ENCODE measurements at regions not wholly inside any gene's neighbourhood (a gene's known extent, or its start where the extent isn't known, plus 50 kb on each side); places are given as distances from the start of the nearest gene placed in this dataset.
A peak's percentile ranks its signal among the peaks of the same experiment; 100 is the strongest.

DNA sequence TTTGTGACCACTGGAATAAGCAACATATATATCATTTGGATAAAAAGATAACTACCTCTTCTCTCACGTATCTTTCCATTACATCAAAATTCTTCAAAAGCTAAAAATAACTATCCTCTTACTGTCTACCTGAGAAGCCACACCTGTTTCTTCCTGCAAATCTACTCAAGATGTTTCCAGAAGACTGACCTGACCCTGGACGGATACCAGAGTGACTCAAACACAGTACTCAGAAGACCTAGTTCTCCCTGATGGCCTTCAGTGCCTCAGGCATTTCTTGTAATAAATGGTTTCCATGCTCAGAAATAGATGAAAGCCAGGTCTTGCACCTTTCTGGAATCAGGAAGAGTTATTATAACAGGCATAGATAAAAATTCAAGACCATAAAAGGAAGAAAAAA lies 245.9 kb upstream of the PIK3R1 start:
- no peaks in the 10 kb centered on the region for H3K9me3 Mint-ChIP-seq
- Histone ChIP-seq H3K4me3 (ENCODE audit: low read length) (no peak overlapping the region), H3K36me3 (ENCODE audit: insufficient read depth, low read length) (no peaks in the 10 kb centered on the region), H3K27ac (ENCODE audit: low read depth, low read length) (no peak overlapping the region), H3K27me3 (ENCODE audit: insufficient read depth, low read length, poor library complexity, severe bottlenecking) (no peaks in the 10 kb centered on the region), H3K9me3 (ENCODE audit: low read length) (no peaks in the 10 kb centered on the region), H3K4me1 (ENCODE audit: insufficient read depth, low read length) (no peaks in the 10 kb centered on the region)
- peaks cover 0 to 5% of the 10 kb centered on the region in 2 donors for H3K27me3 Mint-ChIP-seq
- no peak overlapping the region for H3K4me3 Mint-ChIP-seq
- no peak for DNase-seq
- ChIA-PET POLR2A (no interaction called here), CTCF (interaction anchor here (0.6 kb wide), 1 partner anchor 29 kb away, joined by 3 read pairs; no protein-coding TSS in a partner anchor)
- no peak overlapping the region for H3K27ac Mint-ChIP-seq
- no peaks in the 10 kb centered on the region for H3K4me1 Mint-ChIP-seq
- H3K36me3 Mint-ChIP-seq, result no peaks in the 10 kb centered on the region

DNA sequence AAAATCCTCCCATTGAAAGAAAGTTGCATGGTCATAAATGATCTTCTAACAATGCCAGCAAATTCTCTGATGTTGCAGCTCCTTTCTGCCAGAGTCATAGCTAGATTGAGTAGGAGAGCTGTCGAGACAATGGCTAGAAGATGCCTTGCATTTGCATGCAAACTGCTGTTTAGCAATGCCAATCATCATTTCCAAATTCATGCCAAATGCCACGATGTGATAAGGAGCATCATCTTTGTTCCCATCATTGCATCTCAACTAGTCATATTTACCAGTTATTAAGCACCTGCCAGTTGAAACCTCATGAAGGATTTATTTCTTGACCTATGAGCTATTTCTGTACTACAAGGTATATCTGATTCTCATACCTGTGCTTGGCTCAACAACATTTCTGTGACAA lies 246.4 kb upstream of the PIK3R1 start:
- Histone ChIP-seq H3K4me1 (ENCODE audit: insufficient read depth, low read length) (no peaks in the 10 kb centered on the region), H3K4me3 (ENCODE audit: low read length) (no peak overlapping the region), H3K36me3 (ENCODE audit: insufficient read depth, low read length) (no peaks in the 10 kb centered on the region), H3K27ac (ENCODE audit: low read depth, low read length) (no peak overlapping the region), H3K27me3 (ENCODE audit: insufficient read depth, low read length, poor library complexity, severe bottlenecking) (no peaks in the 10 kb centered on the region), H3K9me3 (ENCODE audit: low read length) (no peaks in the 10 kb centered on the region)
- Mint-ChIP-seq H3K4me3 (no peak overlapping the region), H3K9me3 (no peaks in the 10 kb centered on the region), H3K27me3 (peaks cover 2 to 5% of the 10 kb centered on the region in 2 donors), H3K36me3 (no peaks in the 10 kb centered on the region), H3K4me1 (no peaks in the 10 kb centered on the region), H3K27ac (no peak overlapping the region)
- POLR2A ChIA-PET, result no interaction called here
- DNase-seq, result no peak
- CTCF ChIA-PET, result interaction anchor here (0.6 kb wide), 1 partner anchor 29 kb away, joined by 3 read pairs; no protein-coding TSS in a partner anchor

DNA sequence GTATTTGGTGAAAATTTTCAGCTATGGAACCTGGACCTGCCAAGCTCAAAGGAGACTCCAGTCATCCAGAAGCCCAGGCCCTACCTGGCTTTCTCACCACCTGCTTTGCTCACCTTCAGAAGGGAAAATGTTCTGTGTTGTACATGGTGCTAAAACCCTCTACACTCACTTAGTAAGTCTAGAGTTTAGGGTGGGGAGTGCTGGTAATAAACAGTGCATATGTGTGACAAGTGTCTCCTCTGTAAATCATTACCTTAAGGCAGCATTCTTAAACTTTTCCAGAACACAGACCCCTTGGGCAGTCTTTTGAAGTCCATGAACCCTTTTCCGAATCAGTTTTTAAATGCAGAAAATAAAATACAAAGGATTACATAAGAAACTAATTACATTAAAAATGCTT lies 248.8 kb upstream of the PIK3R1 start:
- Histone ChIP-seq H3K4me1 (ENCODE audit: insufficient read depth, low read length) (no peaks in the 10 kb centered on the region), H3K4me3 (ENCODE audit: low read length) (no peak overlapping the region), H3K9me3 (ENCODE audit: low read length) (no peaks in the 10 kb centered on the region), H3K27me3 (ENCODE audit: insufficient read depth, low read length, poor library complexity, severe bottlenecking) (no peaks in the 10 kb centered on the region), H3K27ac (ENCODE audit: low read depth, low read length) (no peak overlapping the region), H3K36me3 (ENCODE audit: insufficient read depth, low read length) (no peaks in the 10 kb centered on the region)
- ChIA-PET POLR2A (no interaction called here), CTCF (no interaction called here)
- peaks cover 5 to 9% of the 10 kb centered on the region in 2 donors for H3K27me3 Mint-ChIP-seq
- H3K9me3 Mint-ChIP-seq, result no peaks in the 10 kb centered on the region
- H3K36me3 Mint-ChIP-seq, result no peaks in the 10 kb centered on the region
- H3K4me3 Mint-ChIP-seq, result no peak overlapping the region
- H3K27ac Mint-ChIP-seq, result no peak overlapping the region
- no peaks in the 10 kb centered on the region for H3K4me1 Mint-ChIP-seq
- no peak for DNase-seq

DNA sequence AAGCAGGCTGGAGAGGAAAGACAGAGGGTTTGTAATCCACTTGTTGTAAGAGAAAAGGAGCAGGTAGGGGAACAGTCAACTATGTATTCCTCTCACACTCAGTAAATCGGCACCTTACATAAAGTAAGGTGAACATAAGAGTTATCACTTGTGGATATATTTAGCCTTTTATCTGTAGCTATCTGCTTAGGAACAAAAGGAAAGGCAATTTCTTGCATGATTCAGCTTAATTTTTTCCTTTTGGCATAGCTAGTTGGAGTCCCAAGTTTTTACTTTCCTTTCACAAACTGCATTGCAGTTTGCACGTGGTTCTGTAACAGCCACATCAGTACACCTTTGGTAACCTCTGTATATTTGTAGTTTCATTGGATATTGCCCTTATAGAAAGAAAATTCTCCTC lies 250.9 kb upstream of the PIK3R1 start:
- Mint-ChIP-seq H3K4me1 (no peaks in the 10 kb centered on the region), H3K4me3 (no peak overlapping the region), H3K27me3 (peaks cover 5 to 16% of the 10 kb centered on the region in 2 donors), H3K36me3 (no peaks in the 10 kb centered on the region), H3K27ac (no peak overlapping the region), H3K9me3 (no peaks in the 10 kb centered on the region)
- ChIA-PET CTCF (no interaction called here), POLR2A (no interaction called here)
- Histone ChIP-seq H3K27me3 (ENCODE audit: insufficient read depth, low read length, poor library complexity, severe bottlenecking) (no peaks in the 10 kb centered on the region), H3K4me3 (ENCODE audit: low read length) (no peak overlapping the region), H3K36me3 (ENCODE audit: insufficient read depth, low read length) (no peaks in the 10 kb centered on the region), H3K27ac (ENCODE audit: low read depth, low read length) (no peak overlapping the region), H3K9me3 (ENCODE audit: low read length) (no peaks in the 10 kb centered on the region), H3K4me1 (ENCODE audit: insufficient read depth, low read length) (no peaks in the 10 kb centered on the region)
- DNase-seq, result no peak

DNA sequence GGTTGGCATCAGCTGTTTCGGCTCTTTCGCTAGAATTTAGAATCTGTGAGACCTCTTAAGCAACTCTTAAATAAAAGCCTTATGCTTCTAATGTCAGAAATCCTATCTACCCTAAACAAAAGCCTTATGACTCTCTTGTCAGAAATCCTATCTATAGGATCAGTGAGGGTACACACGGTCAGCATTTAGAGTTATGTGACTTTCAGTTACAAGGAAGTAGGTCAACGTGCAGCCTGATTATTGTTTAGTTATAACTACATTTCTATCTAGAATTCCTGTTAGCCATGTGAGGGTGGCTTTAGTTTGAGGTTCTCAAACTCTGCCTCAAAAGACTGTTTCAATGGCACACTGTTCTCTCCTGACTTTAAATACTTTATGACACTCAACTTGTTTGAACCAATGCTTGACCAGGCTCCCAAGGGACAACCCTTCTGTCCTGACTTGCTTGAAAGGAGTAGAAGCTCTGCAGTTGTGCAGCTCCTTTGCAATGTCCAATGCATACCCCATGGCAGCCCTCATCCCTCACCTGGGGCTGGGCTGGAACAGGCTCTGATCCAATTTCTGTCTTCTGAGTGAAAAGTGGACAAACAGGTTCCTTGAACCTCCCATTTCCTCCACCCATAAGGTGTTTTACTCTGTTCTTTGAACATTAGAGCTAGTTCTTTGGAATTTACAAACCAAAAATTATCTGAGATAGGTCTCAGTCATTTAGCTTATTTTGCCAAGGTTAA lies 251.6 kb upstream of the PIK3R1 start:
- no peak for DNase-seq
- Mint-ChIP-seq H3K9me3 (no peaks in the 10 kb centered on the region), H3K4me1 (no peaks in the 10 kb centered on the region), H3K36me3 (no peaks in the 10 kb centered on the region), H3K27me3 (peaks cover 5 to 22% of the 10 kb centered on the region in 2 donors), H3K27ac (peak overlapping the region in 1 of 8 donors; percentile 12), H3K4me3 (no peak overlapping the region)
- POLR2A ChIA-PET, result no interaction called here
- no peak overlapping the region for H3K27ac ChIP-seq (ENCODE audit: low read depth, low read length)
- H3K4me1 ChIP-seq (ENCODE audit: insufficient read depth, low read length), result no peaks in the 10 kb centered on the region
- no peak overlapping the region for H3K4me3 ChIP-seq (ENCODE audit: low read length)
- no peaks in the 10 kb centered on the region for H3K36me3 ChIP-seq (ENCODE audit: insufficient read depth, low read length)
- H3K27me3 ChIP-seq (ENCODE audit: insufficient read depth, low read length, poor library complexity, severe bottlenecking), result no peaks in the 10 kb centered on the region
- no peaks in the 10 kb centered on the region for H3K9me3 ChIP-seq (ENCODE audit: low read length)
- CTCF ChIA-PET, result no interaction called here

DNA sequence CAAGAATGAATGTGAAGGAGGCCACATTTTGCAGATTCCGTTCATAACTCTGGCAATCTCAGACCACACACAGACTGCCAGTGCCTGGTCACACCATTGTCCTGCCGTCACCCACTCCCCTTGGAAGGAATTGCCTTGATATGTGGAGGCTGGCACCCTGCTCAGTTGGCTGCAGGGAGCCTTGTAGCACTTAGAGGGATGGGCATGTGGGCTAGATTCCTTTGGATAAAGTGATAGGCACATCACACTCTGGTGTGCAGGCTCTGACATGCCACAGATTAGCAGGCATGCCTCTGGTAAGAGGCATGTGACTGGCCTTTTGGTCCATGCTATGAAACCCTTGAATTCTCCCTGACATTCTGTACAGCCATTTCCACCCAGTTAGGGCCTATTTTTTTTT lies 254.6 kb upstream of the PIK3R1 start:
- Histone ChIP-seq H3K9me3 (ENCODE audit: low read length) (no peaks in the 10 kb centered on the region), H3K27me3 (ENCODE audit: insufficient read depth, low read length, poor library complexity, severe bottlenecking) (no peaks in the 10 kb centered on the region), H3K36me3 (ENCODE audit: insufficient read depth, low read length) (no peaks in the 10 kb centered on the region), H3K4me1 (ENCODE audit: insufficient read depth, low read length) (no peaks in the 10 kb centered on the region), H3K4me3 (ENCODE audit: low read length) (no peak overlapping the region), H3K27ac (ENCODE audit: low read depth, low read length) (no peak overlapping the region)
- no peak overlapping the region for H3K4me3 Mint-ChIP-seq
- POLR2A ChIA-PET, result no interaction called here
- no peaks in the 10 kb centered on the region for H3K4me1 Mint-ChIP-seq
- no peaks in the 10 kb centered on the region for H3K9me3 Mint-ChIP-seq
- no peak overlapping the region for H3K27ac Mint-ChIP-seq
- DNase-seq, result no peak
- H3K36me3 Mint-ChIP-seq, result no peaks in the 10 kb centered on the region
- CTCF ChIA-PET, result no interaction called here
- H3K27me3 Mint-ChIP-seq, result peaks cover 10 to 44% of the 10 kb centered on the region in 2 donors

DNA sequence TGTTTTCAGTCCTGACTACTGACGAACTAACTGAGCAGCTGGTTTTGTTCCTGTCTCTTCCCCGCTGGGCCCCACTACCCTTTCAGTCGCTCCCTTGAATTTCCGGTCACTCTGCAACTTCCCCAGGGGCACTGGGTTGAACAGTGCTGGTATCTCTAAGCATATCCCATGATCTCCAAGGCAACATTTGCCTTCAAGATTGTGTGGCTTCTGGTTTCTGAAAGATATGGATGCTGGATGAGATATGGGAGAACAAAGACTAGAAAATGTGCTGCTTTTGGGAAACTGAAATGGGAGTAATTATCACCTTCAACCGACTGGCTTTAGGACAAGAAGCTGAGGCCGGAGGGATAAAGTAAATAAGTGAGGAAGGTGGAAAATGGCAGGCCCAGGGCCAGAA lies 258.2 kb upstream of the PIK3R1 start:
- POLR2A ChIA-PET, result no interaction called here
- Mint-ChIP-seq H3K9me3 (no peaks in the 10 kb centered on the region), H3K36me3 (no peaks in the 10 kb centered on the region), H3K4me1 (no peaks in the 10 kb centered on the region), H3K4me3 (no peak overlapping the region), H3K27ac (no peak overlapping the region), H3K27me3 (peaks cover 11 to 55% of the 10 kb centered on the region in 2 donors)
- no peak for DNase-seq
- Histone ChIP-seq H3K4me3 (ENCODE audit: low read length) (no peak overlapping the region), H3K27me3 (ENCODE audit: insufficient read depth, low read length, poor library complexity, severe bottlenecking) (no peaks in the 10 kb centered on the region), H3K27ac (ENCODE audit: low read depth, low read length) (no peak overlapping the region), H3K4me1 (ENCODE audit: insufficient read depth, low read length) (no peaks in the 10 kb centered on the region), H3K9me3 (ENCODE audit: low read length) (no peaks in the 10 kb centered on the region), H3K36me3 (ENCODE audit: insufficient read depth, low read length) (no peaks in the 10 kb centered on the region)
- CTCF ChIA-PET, result no interaction called here

DNA sequence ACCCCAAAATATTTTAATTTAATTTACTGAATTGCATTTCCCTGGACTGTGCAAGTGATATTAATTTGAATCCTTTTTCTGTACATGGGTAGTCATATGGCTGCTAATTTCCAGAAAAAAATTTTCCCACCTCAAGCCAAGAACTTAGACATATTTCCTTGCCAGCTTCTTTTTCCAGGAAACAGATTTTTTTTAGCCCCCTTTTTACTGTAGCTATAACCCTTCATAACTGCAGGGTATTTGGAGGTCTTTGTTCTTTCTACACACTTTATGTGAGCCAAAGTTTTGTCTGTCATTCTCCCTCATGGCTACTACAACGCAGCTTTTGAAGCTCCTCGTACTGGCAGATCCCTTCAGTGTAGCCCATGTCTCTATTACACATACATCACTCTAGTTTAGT lies 261.2 kb upstream of the PIK3R1 start:
- H3K4me1 Mint-ChIP-seq, result no peaks in the 10 kb centered on the region
- CTCF ChIA-PET, result no interaction called here
- H3K36me3 Mint-ChIP-seq, result no peaks in the 10 kb centered on the region
- Histone ChIP-seq H3K4me3 (ENCODE audit: low read length) (no peak overlapping the region), H3K36me3 (ENCODE audit: insufficient read depth, low read length) (no peaks in the 10 kb centered on the region), H3K9me3 (ENCODE audit: low read length) (no peaks in the 10 kb centered on the region), H3K27me3 (ENCODE audit: insufficient read depth, low read length, poor library complexity, severe bottlenecking) (no peaks in the 10 kb centered on the region), H3K27ac (ENCODE audit: low read depth, low read length) (no peak overlapping the region), H3K4me1 (ENCODE audit: insufficient read depth, low read length) (no peaks in the 10 kb centered on the region)
- H3K27ac Mint-ChIP-seq, result no peak overlapping the region
- DNase-seq, result no peak
- no peak overlapping the region for H3K4me3 Mint-ChIP-seq
- no peaks in the 10 kb centered on the region for H3K9me3 Mint-ChIP-seq
- H3K27me3 Mint-ChIP-seq, result peaks cover 11 to 41% of the 10 kb centered on the region in 2 donors
- POLR2A ChIA-PET, result no interaction called here

Measured in CD8-positive, alpha-beta memory T cell (primary cell).